ENCODE measurements at regions not wholly inside any gene's neighbourhood (a gene's known extent, or its start where the extent isn't known, plus 50 kb on each side); places are given as distances from the start of the nearest gene placed in this dataset.

GRCh38 chrX:38943120-38943519, 141.9 kb downstream of the MID1IP1 start:
- H3K27ac Mint-ChIP-seq, result no peak overlapping the region
- H3K36me3 Mint-ChIP-seq (ENCODE audit: low read depth), result no peaks in the 10 kb centered on the region
- H3K9me3 Mint-ChIP-seq, result peaks cover 50% of the 10 kb centered on the region
- no peak overlapping the region for H3K4me3 Mint-ChIP-seq
- no peaks in the 10 kb centered on the region for H3K27me3 Mint-ChIP-seq (ENCODE audit: low read depth)
- H3K4me1 Mint-ChIP-seq, result no peaks in the 10 kb centered on the region
- TF ChIP-seq CTCF (IDR thresholded peaks at IDR 0.05; ENCODE audit: unreplicated experiment in 3 of 3), result no peak

GRCh38 chrX:38948046-38948445, 146.8 kb downstream of the MID1IP1 start:
- no peaks in the 10 kb centered on the region for H3K4me1 Mint-ChIP-seq
- no peak overlapping the region for H3K4me3 Mint-ChIP-seq
- no peaks in the 10 kb centered on the region for H3K27me3 Mint-ChIP-seq (ENCODE audit: low read depth)
- no peak for TF ChIP-seq CTCF (IDR thresholded peaks at IDR 0.05; ENCODE audit: unreplicated experiment in 3 of 3)
- no peak overlapping the region for H3K27ac Mint-ChIP-seq
- peaks cover 41% of the 10 kb centered on the region for H3K9me3 Mint-ChIP-seq
- H3K36me3 Mint-ChIP-seq (ENCODE audit: low read depth), result no peaks in the 10 kb centered on the region

DNA sequence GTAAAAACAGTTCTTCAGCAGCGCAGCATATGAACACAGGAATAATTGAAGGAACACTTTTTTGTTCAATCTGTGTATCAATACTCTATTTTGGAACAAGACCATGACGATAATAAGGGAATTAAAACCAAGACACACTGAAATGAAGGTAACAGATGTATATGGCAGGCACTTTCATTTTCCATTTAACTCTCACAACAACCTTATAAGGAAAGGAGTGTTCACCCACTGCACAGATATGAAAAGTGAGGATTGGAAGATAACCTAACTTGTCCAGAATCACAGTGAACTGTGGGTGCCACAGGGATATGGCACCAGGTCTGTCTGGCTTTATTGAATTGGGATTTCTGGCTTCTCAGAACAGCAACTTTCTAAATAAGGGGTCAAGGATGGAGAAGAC, 153.3 kb downstream of the MID1IP1 start:
- no peak overlapping the region for H3K27ac Mint-ChIP-seq
- H3K36me3 Mint-ChIP-seq (ENCODE audit: low read depth), result no peaks in the 10 kb centered on the region
- no peak overlapping the region for H3K4me3 Mint-ChIP-seq
- H3K4me1 Mint-ChIP-seq, result no peaks in the 10 kb centered on the region
- H3K9me3 Mint-ChIP-seq, result peaks cover 6% of the 10 kb centered on the region
- TF ChIP-seq CTCF (IDR thresholded peaks at IDR 0.05; ENCODE audit: unreplicated experiment in 3 of 3), result no peak
- no peaks in the 10 kb centered on the region for H3K27me3 Mint-ChIP-seq (ENCODE audit: low read depth)

GRCh38 chrX:38959736-38960135, 158.5 kb downstream of the MID1IP1 start:
- TF ChIP-seq CTCF (IDR thresholded peaks at IDR 0.05; ENCODE audit: unreplicated experiment in 3 of 3), result no peak
- no peaks in the 10 kb centered on the region for H3K27me3 Mint-ChIP-seq (ENCODE audit: low read depth)
- H3K4me3 Mint-ChIP-seq, result peak overlapping the region in 1 of 3 experiments; percentile 30
- H3K9me3 Mint-ChIP-seq, result peaks cover 7% of the 10 kb centered on the region
- peaks cover 12% of the 10 kb centered on the region for H3K4me1 Mint-ChIP-seq
- H3K36me3 Mint-ChIP-seq (ENCODE audit: low read depth), result peaks cover 4% of the 10 kb centered on the region
- peak overlapping the region; percentile 93 to 95 (median 94) for H3K27ac Mint-ChIP-seq

DNA sequence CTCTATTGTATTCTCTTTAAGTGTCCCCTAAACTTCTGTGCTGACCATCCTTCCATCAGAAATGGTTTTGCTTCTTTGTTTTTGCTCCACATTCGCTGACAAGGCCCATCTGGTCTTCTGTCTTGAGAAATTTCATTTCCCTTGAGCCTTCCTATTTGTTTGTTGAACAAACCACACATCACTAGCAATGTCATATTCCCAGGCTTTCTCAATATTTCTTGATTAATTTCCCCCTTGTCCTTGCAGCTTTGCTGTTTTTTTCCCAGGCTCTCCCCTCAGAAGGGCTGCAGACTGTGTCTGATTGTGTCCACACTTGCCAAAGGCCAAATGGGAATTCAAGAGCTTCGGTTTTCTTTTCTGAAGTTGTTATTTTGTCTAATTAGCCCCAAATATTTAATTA, 158.9 kb downstream of the MID1IP1 start:
- Mint-ChIP-seq H3K4me1 (peaks cover 12% of the 10 kb centered on the region), H3K4me3 (no peak overlapping the region), H3K27ac (peak overlapping the region; percentile 93 to 95 (median 94))

More for the DNA sequence above, 158.9 kb downstream of the MID1IP1 start:
- peaks cover 7% of the 10 kb centered on the region for H3K9me3 Mint-ChIP-seq
- no peaks in the 10 kb centered on the region for H3K27me3 Mint-ChIP-seq (ENCODE audit: low read depth)
- peaks cover 4% of the 10 kb centered on the region for H3K36me3 Mint-ChIP-seq (ENCODE audit: low read depth)
- TF ChIP-seq CTCF (IDR thresholded peaks at IDR 0.05; ENCODE audit: unreplicated experiment in 3 of 3), result no peak

Measured in nephron (organoid).